AG08396 (cell line): ENCODE measurements at regions not wholly inside any gene's neighbourhood (a gene's known extent, or its start where the extent isn't known, plus 50 kb on each side); places are given as distances from the start of the nearest gene placed in this dataset.
A peak's percentile ranks its signal among the peaks of the same experiment; 100 is the strongest.

ENCODE experiments used
- DNase-seq: peaks from one replicate; pipeline ENCODE4 v3.0.0; 2012; ENCODE audit warnings: low spot score, mixed read lengths

DNA sequence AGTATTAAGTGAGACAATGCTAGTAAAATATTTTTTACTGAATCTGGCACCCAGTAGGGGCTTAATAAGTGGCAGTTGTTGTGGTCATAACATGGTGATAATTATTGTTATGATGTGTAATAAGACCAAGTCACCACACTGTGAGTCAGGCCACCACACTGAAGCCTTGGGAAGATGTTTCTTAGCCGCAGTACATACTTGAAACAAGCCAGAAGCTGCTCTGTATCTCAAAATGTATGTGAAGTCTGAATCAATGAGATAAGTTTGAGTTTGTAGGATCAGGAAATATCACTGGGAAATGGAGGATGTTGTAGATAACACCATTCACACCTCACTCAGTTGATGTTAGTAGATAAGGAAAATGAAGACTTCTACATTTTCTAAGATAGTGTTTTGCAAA is 51.3 kb upstream of the PTPN3 start:
- DNase-seq = no peak

DNA sequence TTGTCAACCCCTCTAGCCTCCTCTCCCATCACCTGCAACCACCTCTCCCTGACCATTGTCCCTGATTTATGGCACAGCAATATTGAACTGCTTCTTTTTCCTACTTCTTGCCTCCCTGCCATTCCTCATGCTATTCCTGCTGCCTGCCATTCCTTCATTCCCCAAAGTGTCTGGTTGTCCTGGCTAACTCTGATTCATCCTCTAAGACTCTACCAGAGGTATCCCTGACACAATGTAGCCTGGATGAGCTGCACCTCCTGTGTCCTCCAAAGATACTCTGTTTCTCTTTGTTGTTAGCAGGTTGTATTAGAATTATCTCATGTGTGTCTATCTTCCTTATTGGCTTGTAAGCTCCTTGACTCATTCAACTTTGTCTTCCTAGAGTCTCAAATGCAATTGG is 53.5 kb upstream of the PTPN3 start:
- DNase-seq = no peak

DNA sequence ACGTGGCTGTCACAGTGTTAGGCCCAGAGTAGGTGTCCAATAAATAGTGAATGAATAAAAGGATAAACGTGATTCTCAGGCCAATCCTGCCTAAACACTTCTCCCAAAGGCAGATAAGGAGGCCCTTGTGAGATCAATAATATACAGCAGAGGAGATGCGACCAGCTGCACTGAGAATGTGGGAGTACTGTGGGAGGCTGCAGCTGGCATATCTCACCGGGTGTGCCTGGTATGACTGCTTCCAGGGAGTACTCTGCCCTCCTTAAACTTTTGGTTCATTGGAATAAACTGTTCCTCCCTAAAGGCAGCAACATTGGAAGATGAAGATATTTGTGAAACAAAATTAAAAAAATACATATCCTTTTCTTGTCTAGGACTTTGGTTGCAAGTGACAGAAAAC is 57.1 kb upstream of the PTPN3 start:
- DNase-seq = no peak

DNA sequence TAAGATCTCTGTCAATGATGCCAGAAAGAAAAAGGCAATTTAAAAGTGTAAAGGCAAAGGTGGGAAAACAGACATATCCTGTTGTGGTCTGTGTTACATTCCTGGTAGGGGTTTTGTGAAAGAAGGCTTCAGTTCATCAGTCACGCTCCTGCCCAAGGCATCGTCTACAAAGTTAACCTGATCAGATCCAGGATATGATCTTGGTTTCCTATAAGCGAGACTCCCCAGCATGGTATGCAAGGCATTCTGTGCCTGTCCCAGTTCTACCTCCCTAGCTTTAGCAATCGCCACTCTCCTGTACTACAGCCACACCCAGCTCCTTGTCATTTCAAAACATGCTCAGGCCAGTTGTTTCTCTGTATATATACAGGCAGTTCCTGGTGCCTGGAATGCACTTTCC is 58.0 kb upstream of the PTPN3 start:
- DNase-seq = no peak

DNA sequence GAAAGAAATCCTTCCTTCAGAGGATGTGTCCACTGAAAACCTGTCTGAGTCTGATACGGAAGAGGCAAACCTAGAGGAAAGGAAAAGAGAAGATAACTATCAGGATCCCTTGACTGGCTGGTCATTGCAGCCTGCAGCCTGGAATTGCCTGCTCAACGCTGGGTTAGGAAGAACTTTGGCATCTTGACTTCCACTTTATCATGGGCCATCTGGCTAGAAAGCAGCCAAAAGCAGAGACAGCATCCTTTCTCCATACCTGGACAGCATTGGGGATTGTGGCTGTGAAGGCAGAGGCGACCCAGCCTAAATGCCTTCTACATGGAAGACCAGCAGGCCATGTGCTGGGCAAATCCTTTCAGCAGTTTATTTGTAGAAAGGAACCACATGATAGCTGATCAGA is 58.7 kb upstream of the PTPN3 start:
- DNase-seq = no peak

DNA sequence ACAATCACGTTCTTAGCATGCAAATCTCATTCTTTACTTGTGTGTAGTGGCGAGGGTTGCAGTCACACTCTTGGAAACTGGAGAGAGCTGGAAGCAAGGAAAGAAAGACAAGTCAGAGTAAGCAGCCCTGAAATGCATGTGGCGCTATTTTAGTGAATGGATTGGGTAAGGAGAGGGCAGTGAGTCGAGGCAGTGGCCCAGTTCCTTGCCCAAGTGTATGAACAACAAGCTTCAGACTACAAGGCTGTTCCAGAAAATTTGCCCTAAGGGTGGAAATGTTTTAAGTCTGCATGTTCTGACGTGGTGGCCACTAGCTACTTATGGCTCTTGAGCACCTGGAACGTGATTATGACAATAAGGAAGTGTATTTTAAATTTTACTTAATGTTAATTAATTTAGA is 59.4 kb upstream of the PTPN3 start:
- DNase-seq = no peak

DNA sequence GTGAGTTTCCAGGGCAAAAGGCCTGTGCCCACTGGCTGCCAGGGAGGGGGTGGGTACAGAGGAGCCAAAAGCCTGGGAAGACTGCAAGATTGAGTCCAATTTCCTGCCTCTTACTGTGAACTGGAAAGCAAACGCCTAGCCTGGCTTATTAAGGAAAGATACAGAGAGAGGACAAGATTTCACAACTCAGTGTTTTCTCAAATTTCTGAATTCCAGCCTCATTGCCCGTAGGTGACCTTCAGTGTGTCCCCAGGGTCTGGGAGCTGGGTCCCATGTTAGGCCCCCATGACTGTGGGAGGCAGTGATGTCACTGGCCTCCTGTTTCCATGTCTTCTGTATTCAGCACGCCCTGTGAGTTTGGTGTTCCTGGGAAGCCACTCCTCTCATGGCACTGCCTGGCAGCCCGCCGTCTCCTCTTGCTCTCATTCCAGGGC is 60.6 kb upstream of the PTPN3 start:
- no peak for DNase-seq

DNA sequence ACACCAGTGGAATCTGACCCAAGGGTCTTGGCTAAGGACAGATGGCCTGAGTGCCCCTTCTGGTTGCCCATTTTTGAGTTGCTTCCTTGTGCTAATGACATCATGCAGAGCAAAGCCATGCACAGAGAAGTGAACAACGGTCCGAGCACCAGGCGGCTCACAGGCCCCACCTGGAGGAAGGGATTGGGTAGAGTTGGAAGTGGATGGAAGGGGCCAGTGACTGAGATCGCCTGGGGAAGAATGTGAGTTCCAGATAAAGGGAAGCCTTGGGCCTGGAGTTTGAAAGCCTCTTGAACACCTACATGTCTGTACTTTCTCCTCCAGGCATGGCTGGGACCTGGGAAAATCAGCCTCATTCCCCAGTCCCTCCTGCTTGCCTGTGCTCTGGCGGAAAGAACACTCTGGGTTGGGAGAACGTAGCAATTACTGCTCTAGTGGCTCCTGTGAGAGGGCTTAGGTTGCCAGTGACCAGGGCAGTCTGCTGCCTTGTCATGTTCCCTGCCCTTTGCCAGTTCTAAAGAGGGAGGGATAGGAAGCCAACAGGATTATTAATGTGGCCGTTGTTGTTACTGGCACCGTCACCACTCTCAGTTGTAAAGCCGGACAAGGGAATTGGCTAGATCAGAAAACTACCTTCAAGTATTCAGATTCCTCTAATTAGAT is 62.5 kb upstream of the PTPN3 start:
- no peak for DNase-seq

DNA sequence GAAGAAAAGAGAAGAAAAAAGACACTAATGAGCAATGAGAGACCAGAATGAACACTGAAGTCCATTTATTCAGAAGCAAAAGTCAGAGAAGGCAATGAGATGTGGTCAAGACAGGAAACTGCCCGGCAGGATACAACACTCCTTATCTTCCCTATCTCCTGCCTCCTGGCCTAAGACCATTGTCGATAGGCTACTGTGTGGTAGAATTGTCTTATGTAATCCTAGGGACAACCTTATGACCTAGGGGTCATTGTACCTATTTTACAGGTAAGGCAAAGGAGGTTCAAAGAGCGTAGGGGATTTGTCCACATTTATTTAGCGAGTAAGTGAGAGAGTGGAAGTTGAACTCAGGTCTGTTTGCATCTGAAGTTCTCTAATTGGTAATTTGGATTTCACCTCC is 63.0 kb upstream of the PTPN3 start:
- DNase-seq = no peak

DNA sequence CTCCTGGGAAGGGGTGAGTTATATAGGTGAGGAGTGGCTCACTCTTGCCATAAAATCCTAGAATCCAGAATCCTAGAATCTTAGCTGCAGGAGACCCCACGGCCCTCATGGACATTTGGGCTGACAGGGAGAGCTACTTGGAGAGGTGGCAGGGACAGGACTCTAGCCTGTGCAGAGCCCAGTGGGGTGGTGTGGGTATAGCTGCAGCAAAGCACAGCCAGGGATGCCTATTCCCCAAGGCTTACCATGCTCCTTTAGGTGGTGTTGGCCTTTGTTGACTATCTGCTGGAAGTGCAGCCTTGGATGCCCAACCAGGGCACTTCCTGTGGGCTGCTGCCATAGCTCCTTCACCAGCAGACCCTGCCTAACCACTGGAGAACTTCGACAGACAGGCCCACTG is 70.0 kb upstream of the PTPN3 start:
- no peak for DNase-seq

DNA sequence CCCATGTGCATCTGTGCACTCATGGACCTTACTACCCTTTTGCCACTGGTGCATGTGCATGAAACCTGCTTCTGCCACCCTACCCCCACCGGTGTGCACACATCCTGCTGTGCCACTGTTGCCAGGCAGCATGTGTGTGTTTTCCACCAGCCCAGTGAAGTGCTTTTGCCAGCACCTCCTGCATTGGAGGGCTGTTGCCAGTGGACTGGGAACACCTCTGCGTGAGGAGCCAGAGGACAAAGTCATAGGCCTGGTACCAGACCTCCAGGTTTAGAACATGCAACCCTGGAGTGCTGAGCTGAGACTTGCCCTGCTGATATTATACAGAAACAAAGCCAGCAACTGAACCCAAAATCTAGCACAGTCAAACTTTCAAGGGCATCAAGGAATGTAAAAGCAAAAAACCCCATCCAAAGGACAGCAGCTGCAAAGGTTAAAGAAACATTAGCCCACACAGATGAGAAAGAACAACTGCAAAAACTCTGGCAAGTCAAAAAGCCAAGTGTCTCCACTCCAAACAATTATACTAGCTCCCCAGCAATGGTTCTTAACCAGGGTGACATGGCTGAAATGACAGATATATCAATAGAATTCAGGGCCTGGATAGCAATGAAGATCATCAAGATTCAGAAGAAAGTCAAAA is 70.6 kb upstream of the PTPN3 start:
- DNase-seq = no peak

DNA sequence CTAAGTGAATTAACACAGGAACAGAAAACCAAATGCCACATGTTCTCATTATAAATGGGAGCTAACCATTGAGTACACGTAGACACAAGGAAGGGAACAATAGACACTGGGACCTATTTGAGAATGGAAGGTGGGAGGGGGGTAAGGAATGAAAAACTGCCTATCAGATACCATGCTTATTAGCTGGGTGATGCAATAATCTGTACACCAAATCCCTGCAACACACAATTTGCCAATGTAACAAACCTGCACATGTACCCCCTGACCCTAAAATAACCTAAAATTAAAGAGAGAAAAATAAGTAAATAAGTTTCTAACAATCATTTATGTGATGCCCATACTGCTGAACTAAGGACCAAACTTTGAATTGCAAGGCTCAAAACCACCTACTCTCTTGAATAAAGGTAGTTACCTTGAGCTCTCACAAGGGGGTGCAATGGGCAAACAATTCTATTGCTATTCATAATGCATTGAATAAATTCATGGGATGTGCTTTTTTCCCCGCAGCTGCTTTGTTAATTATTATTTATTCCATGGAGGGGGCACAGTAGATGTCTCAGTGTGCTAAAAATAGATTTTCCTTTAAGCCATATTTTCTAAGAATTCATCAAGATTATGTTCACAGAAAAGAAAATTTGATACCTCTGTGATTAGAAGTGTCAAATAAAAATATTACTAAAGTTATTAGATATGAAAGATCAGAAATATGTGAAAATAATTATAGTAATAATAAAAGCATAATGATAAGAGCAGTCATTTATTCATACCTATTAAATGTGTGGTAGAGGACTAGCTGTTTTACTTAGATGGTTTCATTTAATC is 76.2 kb upstream of the PTPN3 start:
- peak; percentile 35 for DNase-seq

DNA sequence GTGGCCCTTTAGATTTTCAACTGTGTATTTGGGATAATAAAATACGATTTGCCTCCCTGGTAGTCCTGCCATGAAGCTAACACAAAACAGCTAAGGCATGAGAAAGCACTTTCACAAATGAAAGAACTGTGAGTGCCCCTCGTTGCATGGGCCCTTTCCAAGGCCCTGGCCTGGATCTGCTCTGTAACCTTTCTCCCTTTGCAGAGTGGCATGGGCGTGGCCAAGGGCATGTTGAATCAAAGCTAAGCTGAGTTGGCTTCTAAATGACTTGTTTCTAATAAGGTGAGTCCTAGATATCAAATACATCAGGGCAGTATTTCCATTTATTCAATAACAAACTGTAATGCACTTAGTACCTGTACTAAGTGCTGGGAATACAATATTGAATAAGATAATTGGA is 78.7 kb upstream of the PTPN3 start:
- no peak for DNase-seq

DNA sequence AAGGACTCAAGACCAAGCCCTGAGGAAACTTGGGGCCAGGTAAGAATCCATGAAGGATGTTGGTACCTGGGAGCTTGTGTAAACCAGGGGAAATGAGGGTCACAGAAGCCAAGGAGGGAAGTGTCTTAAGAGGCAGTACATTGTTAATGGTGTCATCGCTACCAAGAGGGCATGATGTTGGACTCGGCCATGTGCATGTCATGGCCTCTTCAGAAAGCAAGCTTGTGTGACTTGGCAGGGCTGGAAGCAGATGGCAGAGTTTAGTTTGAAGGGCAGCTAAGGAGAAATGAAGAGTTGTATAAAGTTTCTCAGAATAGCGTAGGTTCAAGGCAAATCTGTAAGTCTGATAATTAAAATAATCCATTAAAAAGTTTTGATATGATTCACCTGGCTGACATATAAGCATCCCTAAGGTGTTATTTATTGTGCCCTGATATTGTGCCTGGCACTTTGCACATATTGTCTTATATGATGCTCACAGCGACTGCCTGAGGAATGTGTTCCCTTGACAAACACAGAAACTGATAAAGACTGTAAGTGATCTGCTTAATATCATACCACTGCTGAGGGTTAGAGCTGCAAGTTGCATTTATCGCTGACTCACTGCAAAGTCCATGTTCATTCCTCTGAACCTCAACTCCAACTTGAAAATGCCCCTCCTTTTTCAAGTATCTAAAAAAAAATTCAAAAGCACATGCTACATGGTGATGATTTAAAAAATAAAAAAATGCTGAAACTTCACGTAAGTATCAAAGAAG is 81.3 kb upstream of the PTPN3 start:
- no peak for DNase-seq

DNA sequence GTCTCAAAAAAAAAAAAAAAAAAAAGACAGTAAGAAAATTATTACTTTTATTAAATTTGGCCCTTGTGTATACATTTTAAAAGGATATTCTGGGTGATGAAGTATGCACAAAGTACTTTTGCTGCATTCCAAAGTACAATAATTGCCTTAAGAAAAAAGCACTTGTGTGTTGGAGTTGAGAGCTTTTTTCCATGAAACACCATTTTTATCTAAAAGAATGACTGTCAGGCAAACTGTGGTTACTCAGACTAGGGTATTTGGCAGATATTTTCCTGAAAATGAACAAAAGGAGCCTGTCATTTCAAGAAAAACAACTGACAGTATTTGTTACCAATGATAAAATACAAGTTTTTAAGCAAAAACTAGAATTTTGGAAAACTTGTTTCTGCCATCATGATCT is 84.3 kb upstream of the PTPN3 start:
- DNase-seq = no peak

DNA sequence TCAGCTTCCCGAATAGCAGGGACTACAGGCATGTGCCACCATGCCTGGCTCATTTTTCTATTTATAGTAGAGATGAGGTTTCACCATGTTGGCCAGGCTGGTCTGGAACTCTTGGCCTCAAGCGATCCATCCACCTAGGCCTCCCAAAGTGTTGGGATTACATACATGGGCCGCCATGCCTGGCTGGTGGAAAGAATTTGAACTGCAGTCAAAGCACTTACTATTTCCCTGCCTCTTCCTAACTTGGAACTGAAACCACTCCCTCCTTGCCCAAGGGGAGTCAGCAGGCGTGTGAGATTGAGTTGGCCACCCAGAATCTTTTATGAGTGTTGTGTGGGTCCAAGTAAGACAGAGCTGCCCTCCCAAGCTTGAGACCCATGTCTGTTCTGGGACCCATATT is 86.1 kb upstream of the PTPN3 start:
- DNase-seq = no peak

DNA sequence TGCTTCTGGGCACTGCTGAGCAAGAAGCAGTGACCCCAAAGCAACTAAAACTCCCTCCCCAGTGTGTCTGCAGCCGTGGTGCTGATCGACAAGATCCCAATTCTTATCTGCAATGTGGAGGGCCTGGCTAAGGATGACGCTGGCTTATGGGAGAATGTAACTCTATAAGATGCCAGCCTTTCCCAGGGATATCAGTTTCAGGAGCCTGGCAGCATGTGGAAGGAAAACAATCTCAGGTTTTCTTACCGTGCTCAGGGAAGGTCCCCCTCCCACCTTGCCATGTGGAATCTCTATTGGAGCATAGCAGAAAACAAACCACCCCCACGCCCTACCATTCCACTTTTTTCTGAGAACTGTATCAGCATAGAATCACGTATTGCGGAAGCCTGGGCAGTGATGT is 87.7 kb upstream of the PTPN3 start:
- DNase-seq = no peak

DNA sequence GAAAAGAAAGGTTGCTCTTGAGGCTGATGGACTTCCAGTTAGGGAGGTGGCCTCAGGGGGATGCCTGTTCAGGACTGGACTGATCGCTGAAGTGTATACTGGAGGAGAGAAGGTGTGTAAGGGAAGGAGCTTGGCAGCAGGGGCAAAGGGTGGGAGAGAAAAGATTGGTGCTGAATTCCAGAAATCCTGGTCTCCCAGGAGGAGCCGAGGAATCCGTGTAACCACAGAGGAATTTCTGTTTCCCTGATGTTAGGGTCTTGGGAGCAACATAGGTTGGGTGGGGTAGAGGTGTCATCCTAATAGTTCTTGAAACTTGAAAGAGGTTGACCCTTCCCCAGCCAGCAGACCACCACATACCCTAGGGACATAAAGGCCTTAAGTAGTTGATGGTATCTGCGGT is 88.9 kb upstream of the PTPN3 start:
- DNase-seq = no peak

DNA sequence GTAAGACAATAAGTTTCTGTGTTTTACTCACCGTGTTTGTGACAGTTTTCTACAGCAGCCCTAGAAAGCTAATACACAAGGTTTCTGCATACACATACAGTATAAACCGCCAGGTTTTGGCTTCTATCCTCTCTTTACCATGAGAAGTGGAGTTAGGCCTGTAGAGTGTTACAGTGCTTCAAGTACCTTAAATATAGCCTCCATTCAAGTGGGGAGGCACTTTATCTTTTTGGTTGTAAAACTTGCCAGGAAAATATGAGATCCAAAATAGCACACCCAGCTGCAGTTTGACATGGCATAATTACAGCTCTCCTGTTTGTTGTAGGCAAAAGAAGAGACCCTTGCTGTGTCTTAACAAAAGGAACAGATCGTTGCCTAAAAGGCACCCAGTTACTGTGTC is 90.3 kb upstream of the PTPN3 start:
- DNase-seq = no peak

DNA sequence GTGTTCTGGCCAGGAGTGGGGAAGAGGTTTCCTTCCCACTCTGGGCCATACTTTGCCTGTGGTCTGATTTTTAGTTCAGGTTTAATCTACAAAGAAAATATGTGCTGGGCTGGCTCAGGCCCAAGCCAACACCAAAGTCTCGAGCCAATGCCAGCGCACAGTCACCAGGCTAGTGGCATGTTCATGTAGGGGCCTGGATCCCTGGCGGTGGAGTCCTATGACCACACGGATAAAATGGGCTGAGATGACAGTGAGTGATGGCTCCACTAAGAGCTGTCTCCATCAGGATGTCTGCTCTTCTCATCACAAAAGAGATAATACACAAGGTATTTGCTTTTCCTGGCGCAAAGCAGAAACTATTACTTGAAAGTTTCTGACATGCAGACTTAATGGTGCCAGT is 92.9 kb upstream of the PTPN3 start:
- DNase-seq = no peak

DNA sequence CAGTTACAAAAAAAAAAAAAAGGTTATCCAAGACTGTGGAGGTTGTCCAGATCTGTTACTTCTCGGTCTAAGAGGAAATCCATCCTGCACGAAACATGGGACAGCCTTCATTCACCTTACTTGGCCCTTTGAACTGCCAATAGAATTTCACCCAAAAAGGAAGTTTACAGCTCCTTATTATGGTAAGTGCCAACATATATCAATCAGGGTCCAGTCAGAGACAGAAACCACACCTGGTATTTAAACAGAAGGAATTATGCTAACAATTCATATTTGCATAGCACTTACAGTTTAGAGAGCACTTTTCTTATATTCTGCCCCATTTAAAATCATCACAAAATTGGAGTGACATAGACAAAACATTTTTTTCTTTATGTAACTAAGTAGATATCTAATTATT is 93.6 kb upstream of the PTPN3 start:
- no peak for DNase-seq

DNA sequence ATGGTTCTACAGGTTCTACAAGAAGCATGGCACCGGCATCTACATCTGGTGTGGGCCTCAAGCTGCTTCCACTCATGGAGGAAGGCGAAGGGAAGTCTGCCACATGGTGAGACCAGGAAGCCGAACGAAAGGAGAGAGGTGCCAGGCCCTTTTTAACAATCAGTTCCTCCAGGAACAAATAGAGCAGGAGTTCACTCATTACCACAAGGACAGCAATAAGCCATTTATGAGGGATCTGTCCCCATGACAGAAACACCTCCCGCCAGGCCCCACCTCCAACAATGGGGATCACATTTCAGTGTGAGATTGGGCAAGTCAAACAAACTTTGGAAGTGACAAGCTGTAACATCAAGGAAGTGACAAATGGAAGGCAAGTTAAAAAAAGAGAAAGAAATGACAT is 95.5 kb upstream of the PTPN3 start:
- DNase-seq = no peak

DNA sequence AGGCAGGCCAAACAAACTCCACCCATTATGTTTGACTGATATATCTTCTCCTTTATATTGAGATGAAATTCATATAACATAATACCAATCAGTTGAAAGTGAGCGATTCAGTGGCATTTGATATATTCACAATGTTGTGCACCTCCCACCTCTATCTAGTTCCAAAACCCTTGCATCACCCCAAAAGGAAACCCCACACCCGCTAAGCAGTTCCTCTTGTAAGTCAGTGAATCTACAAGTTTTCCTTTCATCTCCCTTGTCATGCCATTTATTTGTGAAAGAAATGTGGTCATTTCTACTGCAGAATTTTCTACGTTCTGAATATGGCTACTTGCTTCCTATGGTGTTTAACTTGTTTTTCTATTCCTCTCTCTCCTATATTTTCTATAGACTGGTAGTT is 99.4 kb upstream of the PTPN3 start:
- DNase-seq = no peak
